HT1080 (cell line): ENCODE measurements at regions not wholly inside any gene's neighbourhood (a gene's known extent, or its start where the extent isn't known, plus 50 kb on each side); places are given as distances from the start of the nearest gene placed in this dataset.

Experiments
- DNase-seq: peaks from one replicate; pipeline ENCODE4 v3.0.0-alpha.2; 2015; ENCODE audit warnings: low read depth

- DNase-seq, result no peak
Observed at GRCh38 chr11:76298255-76298654, 82.7 kb downstream of the THAP12 start.

GRCh38 chr11:76296731-76297542, 84.0 kb downstream of the THAP12 start:
- no peak for DNase-seq

- DNase-seq, result no peak
Observed at GRCh38 chr11:76293189-76293631, 86.9 kb upstream of the WNT11 start.

GRCh38 chr11:76292583-76293188, 86.4 kb upstream of the WNT11 start:
- DNase-seq, result no peak

GRCh38 chr11:76291576-76292526, 85.5 kb upstream of the WNT11 start:
- DNase-seq, result no peak

- DNase-seq, result peak; percentile 10
Observed at GRCh38 chr11:76288166-76288980, 82.1 kb upstream of the WNT11 start.

GRCh38 chr11:76287227-76287626, 80.9 kb upstream of the WNT11 start:
- DNase-seq, result no peak

- DNase-seq, result no peak
Observed at GRCh38 chr11:76285397-76286104, 79.2 kb upstream of the WNT11 start.

GRCh38 chr11:76284161-76284560, 77.9 kb upstream of the WNT11 start:
- no peak for DNase-seq

- DNase-seq, result no peak
Observed at GRCh38 chr11:76282811-76283595, 76.7 kb upstream of the WNT11 start.

- no peak for DNase-seq
Observed at GRCh38 chr11:76282172-76282571, 75.9 kb upstream of the WNT11 start.

- no peak for DNase-seq
Observed at GRCh38 chr11:76281558-76281906, 75.2 kb upstream of the WNT11 start.

GRCh38 chr11:76280882-76281557, 74.7 kb upstream of the WNT11 start:
- no peak for DNase-seq

GRCh38 chr11:76280151-76280881, 74.0 kb upstream of the WNT11 start:
- no peak for DNase-seq

- no peak for DNase-seq
Observed at GRCh38 chr11:76279646-76280045, 73.3 kb upstream of the WNT11 start.

- no peak for DNase-seq
Observed at GRCh38 chr11:76279038-76279437, 72.7 kb upstream of the WNT11 start.

GRCh38 chr11:76278526-76278925, 72.2 kb upstream of the WNT11 start:
- DNase-seq, result no peak
